ENCODE measurements at regions not wholly inside any gene's neighbourhood (a gene's known extent, or its start where the extent isn't known, plus 50 kb on each side); places are given as distances from the start of the nearest gene placed in this dataset.

- no peak overlapping the region for H4K5ac ChIP-seq (ENCODE audit: insufficient read length, low read depth, low read length)
- no peak overlapping the region for H2BK120ac ChIP-seq (replicated peaks; ENCODE audit: low read depth, low read length)
- H4K20me1 ChIP-seq (replicated peaks in 1 of 2; ENCODE audit: control insufficient read depth in 1 of 2, insufficient read depth in 2 of 2, low read length in 2 of 2): no peaks in the 10 kb centered on the region
- H2BK15ac ChIP-seq (ENCODE audit: low read length): no peak overlapping the region
- no peak overlapping the region for H3K56ac ChIP-seq (replicated peaks; ENCODE audit: insufficient read length, low read depth, low read length)
- H3K9ac ChIP-seq (replicated peaks in 1 of 4; ENCODE audit: extremely low read depth in 1 of 4, low read depth in 3 of 4, low read length in 3 of 4): no peak overlapping the region
- TF ChIP-seq CBX5 (IDR thresholded peaks at IDR 0.05; ENCODE audit: low read depth, low read length) (no peak), HDAC2 (IDR thresholded peaks at IDR 0.05; ENCODE audit: borderline replicate concordance in 1 of 2, low read depth in 2 of 2, low read length in 2 of 2) (no peak), ATF3 (IDR thresholded peaks at IDR 0.05; ENCODE audit: insufficient read depth, low read depth, low read length) (no peak), CEBPB (IDR thresholded peaks at IDR 0.05; ENCODE audit: low read depth, low read length) (no peak), EGR1 (IDR thresholded peaks at IDR 0.05; ENCODE audit: borderline replicate concordance, low read depth, low read length) (no peak), RFX5 (IDR thresholded peaks at IDR 0.05; ENCODE audit: borderline replicate concordance, low read depth, low read length) (no peak), JUN (IDR thresholded peaks at IDR 0.05; ENCODE audit: low read depth, low read length) (no peak), SUZ12 (IDR thresholded peaks at IDR 0.05; ENCODE audit: low read length) (no peak)
- TF ChIP-seq, protein P1, sequence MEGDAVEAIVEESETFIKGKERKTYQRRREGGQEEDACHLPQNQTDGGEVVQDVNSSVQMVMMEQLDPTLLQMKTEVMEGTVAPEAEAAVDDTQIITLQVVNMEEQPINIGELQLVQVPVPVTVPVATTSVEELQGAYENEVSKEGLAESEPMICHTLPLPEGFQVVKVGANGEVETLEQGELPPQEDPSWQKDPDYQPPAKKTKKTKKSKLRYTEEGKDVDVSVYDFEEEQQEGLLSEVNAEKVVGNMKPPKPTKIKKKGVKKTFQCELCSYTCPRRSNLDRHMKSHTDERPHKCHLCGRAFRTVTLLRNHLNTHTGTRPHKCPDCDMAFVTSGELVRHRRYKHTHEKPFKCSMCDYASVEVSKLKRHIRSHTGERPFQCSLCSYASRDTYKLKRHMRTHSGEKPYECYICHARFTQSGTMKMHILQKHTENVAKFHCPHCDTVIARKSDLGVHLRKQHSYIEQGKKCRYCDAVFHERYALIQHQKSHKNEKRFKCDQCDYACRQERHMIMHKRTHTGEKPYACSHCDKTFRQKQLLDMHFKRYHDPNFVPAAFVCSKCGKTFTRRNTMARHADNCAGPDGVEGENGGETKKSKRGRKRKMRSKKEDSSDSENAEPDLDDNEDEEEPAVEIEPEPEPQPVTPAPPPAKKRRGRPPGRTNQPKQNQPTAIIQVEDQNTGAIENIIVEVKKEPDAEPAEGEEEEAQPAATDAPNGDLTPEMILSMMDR (IDR thresholded peaks at IDR 0.05; ENCODE audit: control extremely low read depth in 1 of 3, insufficient read depth in 1 of 3, low read depth in 1 of 3, low read length in 3 of 3): no peak
- DNase-seq (ENCODE audit: low read depth in 1 of 2, low spot score in 2 of 2) (no peak), FAIRE-seq (no peak)
- H4K91ac ChIP-seq (replicated peaks; ENCODE audit: insufficient read length, low read length): no peak overlapping the region
- no peak overlapping the region for H3K18ac ChIP-seq (ENCODE audit: extremely low read depth, low read length)
- H2BK12ac ChIP-seq (ENCODE audit: low read depth, low read length): no peak overlapping the region
- H3K27ac ChIP-seq (ENCODE audit: low read depth, low read length): no peak overlapping the region
- no peak overlapping the region; the same call in 1 of the 2 replicates for H2AFZ ChIP-seq (ENCODE audit: low read length)
- CTCF ChIA-PET (ENCODE audit: partially characterized antibody): interaction anchor here (1.2 kb wide), 1 partner anchor 10 kb away, joined by 4 read pairs; no protein-coding TSS in a partner anchor
- no peaks in the 10 kb centered on the region for H3K9me3 ChIP-seq (ENCODE audit: insufficient read depth in 2 of 2, low read depth in 1 of 2, low read length in 1 of 2)
- H3K79me1 ChIP-seq (ENCODE audit: low read depth, low read length): no peaks in the 10 kb centered on the region
- H3K36me3 ChIP-seq (ENCODE audit: control insufficient read depth in 2 of 4, insufficient read depth in 4 of 4, low read length in 3 of 4): no peaks in the 10 kb centered on the region
- H3K4me3 ChIP-seq (ENCODE audit: extremely low read depth in 1 of 4, insufficient read depth in 2 of 4, low read depth in 3 of 4, low read length in 4 of 4): no peak overlapping the region
- H4K8ac ChIP-seq (ENCODE audit: extremely low read depth, insufficient read depth, low read length): no peak overlapping the region
- H3K79me2 ChIP-seq (ENCODE audit: control insufficient read depth in 1 of 2, insufficient read depth in 2 of 2, low read length in 2 of 2): no peaks in the 10 kb centered on the region
- H3K4ac ChIP-seq (replicated peaks; ENCODE audit: insufficient read length, low read depth, low read length): no peak overlapping the region
- POLR2A ChIA-PET (ENCODE audit: partially characterized antibody): no interaction called here
- no peak overlapping the region for H2AK5ac ChIP-seq (ENCODE audit: low read depth, low read length)
- WGBS, 2 experiments (ENCODE audit: extremely low coverage in 1 of 2, insufficient coverage in 1 of 2, insufficient read length in 1 of 2, insufficient replicate concordance in 2 of 2, low coverage in 1 of 2, low lambda C conversion rate in 2 of 2, missing lambda C conversion rate in 1 of 2): 87% methylated on average over 17 of the region's 17 CpGs; no CpG with 5 or more reads in 1 of the 2 experiments
- no peaks in the 10 kb centered on the region for H3K27me3 ChIP-seq (replicated peaks in 1 of 4; ENCODE audit: control insufficient read depth in 3 of 4, extremely low read depth in 1 of 4, insufficient read depth in 3 of 4, low read length in 3 of 4)
- no peak overlapping the region for H3K14ac ChIP-seq (ENCODE audit: insufficient read length)
- no peak overlapping the region for H3K23ac ChIP-seq (ENCODE audit: insufficient read length)
- H3K4me2 ChIP-seq (ENCODE audit: insufficient read depth in 1 of 2, low read depth in 2 of 2, low read length in 2 of 2): no peak overlapping the region; a peak in 2 of 4 replicates
- H2BK20ac ChIP-seq (ENCODE audit: low read length): no peak overlapping the region
- peaks cover 0 to 7% (median 2%) of the 10 kb centered on the region in 4 experiments; a peak in 3 of 7 replicates for H3K4me1 ChIP-seq (replicated peaks in 1 of 4; ENCODE audit: control insufficient read depth in 3 of 4, insufficient read depth in 4 of 4, low read length in 3 of 4)
- H2BK5ac ChIP-seq (ENCODE audit: low read depth, low read length): no peak overlapping the region
- no peaks in the 10 kb centered on the region for H3K23me2 ChIP-seq (ENCODE audit: low read depth, low read length)
Observed at GRCh38 chr4:144509088-144510015, 136.6 kb upstream of the HHIP start.

All from H1 (cell line).